ENCODE measurements at regions not wholly inside any gene's neighbourhood (a gene's known extent, or its start where the extent isn't known, plus 50 kb on each side); places are given as distances from the start of the nearest gene placed in this dataset.
A peak's percentile ranks its signal among the peaks of the same experiment; 100 is the strongest.
"Not testable (repeated sequence)": the region's sequence is repeated elsewhere in the genome, so short reads cannot be mapped to it uniquely, and the experiment has no call there.

DNA sequence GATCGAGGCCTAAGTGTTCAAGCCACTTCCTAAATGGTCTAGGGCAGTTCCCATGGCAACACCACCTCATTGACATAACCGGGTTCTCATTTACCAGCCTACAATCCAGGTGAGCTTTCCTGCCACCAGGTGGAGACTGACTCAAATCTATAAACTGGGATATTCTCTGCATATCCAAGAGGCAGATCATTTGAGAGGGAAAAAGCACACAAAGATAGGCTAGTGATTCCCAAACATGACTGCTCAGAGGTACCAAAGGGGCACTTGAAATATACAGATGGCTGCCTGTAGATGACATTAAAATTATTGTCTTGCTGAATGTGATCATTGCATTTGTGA is 141.3 kb upstream of the PROK2 start:
- Histone ChIP-seq H3K27ac (no peak overlapping the region), H2AFZ (no peak overlapping the region), H3K36me3 (ENCODE audit: low read depth) (no peaks in the 10 kb centered on the region), H3K9me2 (ENCODE audit: insufficient read depth) (no peaks in the 10 kb centered on the region), H3K4me1 (replicated peaks; ENCODE audit: insufficient read depth) (no peaks in the 10 kb centered on the region), H3K27me3 (ENCODE audit: insufficient read depth, low read depth) (peaks cover 7% of the 10 kb centered on the region), H4K20me1 (ENCODE audit: insufficient read depth) (no peaks in the 10 kb centered on the region), H3K9me3 (ENCODE audit: insufficient read depth, low read depth) (no peaks in the 10 kb centered on the region), H3K79me2 (ENCODE audit: low read depth) (no peaks in the 10 kb centered on the region), H3K4me3 (no peak overlapping the region), H3K4me2 (no peak overlapping the region), H3F3A (ENCODE audit: insufficient read depth, low read depth) (no peaks in the 10 kb centered on the region)
- peak in 1 of 2 experiments; percentile 31 for DNase-seq
- TF ChIP-seq, protein P1, sequence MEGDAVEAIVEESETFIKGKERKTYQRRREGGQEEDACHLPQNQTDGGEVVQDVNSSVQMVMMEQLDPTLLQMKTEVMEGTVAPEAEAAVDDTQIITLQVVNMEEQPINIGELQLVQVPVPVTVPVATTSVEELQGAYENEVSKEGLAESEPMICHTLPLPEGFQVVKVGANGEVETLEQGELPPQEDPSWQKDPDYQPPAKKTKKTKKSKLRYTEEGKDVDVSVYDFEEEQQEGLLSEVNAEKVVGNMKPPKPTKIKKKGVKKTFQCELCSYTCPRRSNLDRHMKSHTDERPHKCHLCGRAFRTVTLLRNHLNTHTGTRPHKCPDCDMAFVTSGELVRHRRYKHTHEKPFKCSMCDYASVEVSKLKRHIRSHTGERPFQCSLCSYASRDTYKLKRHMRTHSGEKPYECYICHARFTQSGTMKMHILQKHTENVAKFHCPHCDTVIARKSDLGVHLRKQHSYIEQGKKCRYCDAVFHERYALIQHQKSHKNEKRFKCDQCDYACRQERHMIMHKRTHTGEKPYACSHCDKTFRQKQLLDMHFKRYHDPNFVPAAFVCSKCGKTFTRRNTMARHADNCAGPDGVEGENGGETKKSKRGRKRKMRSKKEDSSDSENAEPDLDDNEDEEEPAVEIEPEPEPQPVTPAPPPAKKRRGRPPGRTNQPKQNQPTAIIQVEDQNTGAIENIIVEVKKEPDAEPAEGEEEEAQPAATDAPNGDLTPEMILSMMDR (conservative IDR thresholded peaks at IDR 0.05) = peak; percentile 66
- no peak for TF ChIP-seq EZH2 (IDR thresholded peaks at IDR 0.05; ENCODE audit: low read depth)
- intact Hi-C loops (cut with micrococcal nuclease; ENCODE audit: unreplicated experiment) = loop anchor here (1.0 kb wide), 1 partner anchor 896 kb away; no protein-coding TSS in a partner anchor
- ChIA-PET POLR2A (ENCODE audit: unreplicated experiment) (no interaction called here), CTCF (no interaction called here)
- BruUV-seq (replicated peaks) = no TSS peak

- H3K27ac ChIP-seq; CTCF ChIA-PET; H3K4me1 ChIP-seq (replicated peaks; ENCODE audit: insufficient read depth); H3K4me2 ChIP-seq; H3K79me2 ChIP-seq (ENCODE audit: low read depth); POLR2A ChIA-PET (ENCODE audit: unreplicated experiment); H3K9me2 ChIP-seq (ENCODE audit: insufficient read depth); BruUV-seq (replicated peaks); H3K36me3 ChIP-seq (ENCODE audit: low read depth); DNase-seq; H4K20me1 ChIP-seq (ENCODE audit: insufficient read depth); H3K4me3 ChIP-seq; H3K27me3 ChIP-seq (ENCODE audit: insufficient read depth, low read depth); H3K9me3 ChIP-seq (ENCODE audit: insufficient read depth, low read depth); H2AFZ ChIP-seq; H3F3A ChIP-seq (ENCODE audit: insufficient read depth, low read depth): not testable (repeated sequence)
- intact Hi-C loops (cut with micrococcal nuclease; ENCODE audit: unreplicated experiment) = loop anchor here (1.0 kb wide), 1 partner anchor 897 kb away; no protein-coding TSS in a partner anchor
These were observed 140.7 kb upstream of the PROK2 start for GRCh38 chr3:71925511-71926261.

DNA sequence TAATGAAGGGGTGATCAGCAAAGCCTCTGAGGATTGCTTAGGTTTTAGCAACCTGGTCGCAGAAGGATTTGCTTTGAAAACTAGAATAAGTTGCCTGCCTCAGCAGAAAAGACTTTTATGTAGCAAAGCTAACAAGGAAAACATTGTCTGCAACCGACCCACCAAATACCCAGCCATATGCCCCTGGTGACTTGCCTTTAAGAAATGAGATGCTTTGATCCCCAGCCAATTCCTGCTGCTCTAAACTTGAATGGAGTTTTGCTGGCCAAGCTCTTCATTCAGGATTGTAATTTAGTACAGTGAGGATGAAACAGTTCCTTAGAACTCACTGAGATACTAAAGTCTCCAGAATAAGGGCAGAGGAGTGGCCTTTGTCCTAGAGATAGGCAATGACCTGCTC is 139.8 kb upstream of the PROK2 start:
- Histone ChIP-seq H3K36me3 (ENCODE audit: low read depth) (no peaks in the 10 kb centered on the region), H3K9me3 (ENCODE audit: insufficient read depth, low read depth) (no peaks in the 10 kb centered on the region), H3K4me3 (no peak overlapping the region), H3K27ac (no peak overlapping the region), H3K9me2 (ENCODE audit: insufficient read depth) (no peaks in the 10 kb centered on the region), H2AFZ (no peak overlapping the region), H3K4me2 (no peak overlapping the region), H3K4me1 (replicated peaks; ENCODE audit: insufficient read depth) (no peaks in the 10 kb centered on the region), H3K27me3 (ENCODE audit: insufficient read depth, low read depth) (no peaks in the 10 kb centered on the region; the same call in 1 of the 2 replicates), H3F3A (ENCODE audit: insufficient read depth, low read depth) (no peaks in the 10 kb centered on the region), H3K79me2 (ENCODE audit: low read depth) (no peaks in the 10 kb centered on the region), H4K20me1 (ENCODE audit: insufficient read depth) (no peaks in the 10 kb centered on the region)
- POLR2A ChIA-PET (ENCODE audit: unreplicated experiment) = no interaction called here
- no TSS peak for BruUV-seq (replicated peaks)
- TF ChIP-seq, protein P1 (conservative IDR thresholded peaks at IDR 0.05) = no peak
- no peak for TF ChIP-seq EZH2 (IDR thresholded peaks at IDR 0.05; ENCODE audit: low read depth)
- DNase-seq = no peak
- intact Hi-C loops (cut with micrococcal nuclease; ENCODE audit: unreplicated experiment) = no loop called here
- CTCF ChIA-PET = no interaction called here

- no peaks in the 10 kb centered on the region for H3K4me1 ChIP-seq (replicated peaks; ENCODE audit: insufficient read depth)
- H3F3A ChIP-seq (ENCODE audit: insufficient read depth, low read depth) = no peaks in the 10 kb centered on the region
- no peaks in the 10 kb centered on the region for H3K9me2 ChIP-seq (ENCODE audit: insufficient read depth)
- DNase-seq = no peak
- H3K27me3 ChIP-seq (ENCODE audit: insufficient read depth, low read depth) = peaks cover 7% of the 10 kb centered on the region; the same call in 1 of the 2 replicates
- no peak for TF ChIP-seq EZH2 (IDR thresholded peaks at IDR 0.05; ENCODE audit: low read depth)
- TF ChIP-seq, protein P1 (conservative IDR thresholded peaks at IDR 0.05) = no peak
- CTCF ChIA-PET = no interaction called here
- H3K27ac ChIP-seq = no peak overlapping the region
- intact Hi-C loops (cut with micrococcal nuclease; ENCODE audit: unreplicated experiment) = no loop called here
- H4K20me1 ChIP-seq (ENCODE audit: insufficient read depth) = no peaks in the 10 kb centered on the region
- POLR2A ChIA-PET (ENCODE audit: unreplicated experiment) = no interaction called here
- H3K36me3 ChIP-seq (ENCODE audit: low read depth) = no peaks in the 10 kb centered on the region
- BruUV-seq (replicated peaks) = no TSS peak
- no peak overlapping the region for H2AFZ ChIP-seq
- H3K4me2 ChIP-seq = no peak overlapping the region
- H3K4me3 ChIP-seq = no peak overlapping the region
- H3K79me2 ChIP-seq (ENCODE audit: low read depth) = no peaks in the 10 kb centered on the region
- no peaks in the 10 kb centered on the region for H3K9me3 ChIP-seq (ENCODE audit: insufficient read depth, low read depth)
These were observed 136.1 kb upstream of the PROK2 start for GRCh38 chr3:71921036-71921435.
